Fibroblast of pulmonary artery (primary cell): ENCODE measurements at regions not wholly inside any gene's neighbourhood (a gene's known extent, or its start where the extent isn't known, plus 50 kb on each side); places are given as distances from the start of the nearest gene placed in this dataset.

Experiments
- DNase-seq: peaks from one replicate; pipeline ENCODE4 v3.0.0-alpha.2; 2010; ENCODE audit warnings: low read depth
- H3K4me3 ChIP-seq: replicated peaks from 2 replicates; pipeline ENCODE4 v1.5.1; 2011; ENCODE audit warnings: low read depth, mild to moderate bottlenecking, control low read depth, low read length, moderate library complexity
- CTCF ChIP-seq: IDR thresholded peaks from 2 replicates; pipeline ENCODE4 v1.5.1; 2011; ENCODE audit warnings: mild to moderate bottlenecking, control low read depth, low read length, inconsistent platforms; ENCODE audit errors: missing control alignments

GRCh38 chr9:18032636-18033035, 441.3 kb upstream of the ADAMTSL1 start:
- TF ChIP-seq CTCF, result no peak
- H3K4me3 ChIP-seq, result no peak overlapping the region
- no peak for DNase-seq

- no peak for DNase-seq
- TF ChIP-seq CTCF, result no peak
Observed at GRCh38 chr9:18036422-18037187, 437.3 kb upstream of the ADAMTSL1 start.

GRCh38 chr9:18037981-18038380, 436.0 kb upstream of the ADAMTSL1 start:
- no peak overlapping the region for H3K4me3 ChIP-seq
- no peak for DNase-seq
- TF ChIP-seq CTCF, result no peak

More at GRCh38 chr9:18036422-18037187, 437.3 kb upstream of the ADAMTSL1 start:
- H3K4me3 ChIP-seq, result no peak overlapping the region

- TF ChIP-seq CTCF, result no peak
Observed at GRCh38 chr9:18040327-18040726, 433.6 kb upstream of the ADAMTSL1 start.

GRCh38 chr9:18043978-18044377, 430.0 kb upstream of the ADAMTSL1 start:
- DNase-seq, result no peak
- TF ChIP-seq CTCF, result no peak
- no peak overlapping the region for H3K4me3 ChIP-seq

More at GRCh38 chr9:18040327-18040726, 433.6 kb upstream of the ADAMTSL1 start:
- DNase-seq, result no peak
- H3K4me3 ChIP-seq, result no peak overlapping the region

- no peak for DNase-seq
- H3K4me3 ChIP-seq, result no peak overlapping the region
- TF ChIP-seq CTCF, result no peak
Observed at GRCh38 chr9:18045326-18045725, 428.6 kb upstream of the ADAMTSL1 start.

GRCh38 chr9:18046068-18046467, 427.9 kb upstream of the ADAMTSL1 start:
- no peak for DNase-seq
- TF ChIP-seq CTCF, result no peak
- no peak overlapping the region for H3K4me3 ChIP-seq
